GM12875 (cell line): ENCODE measurements at regions not wholly inside any gene's neighbourhood (a gene's known extent, or its start where the extent isn't known, plus 50 kb on each side); places are given as distances from the start of the nearest gene placed in this dataset.

Source experiments
- H3K4me3 ChIP-seq: one replicate; pipeline ENCODE4 v1.5.1; 2011; ENCODE audit warnings: low read depth, low read length, control low read depth
- TF ChIP-seq, protein P1 (sequence below): IDR thresholded peaks from 2 replicates; pipeline ENCODE4 v1.5.1; 2011; ENCODE audit warnings: low read depth, mild to moderate bottlenecking, control low read depth, inconsistent platforms, low read length, moderate library complexity, borderline replicate concordance; ENCODE audit not compliant: insufficient read depth

GRCh38 chr20:24831232-24831631, 117.8 kb upstream of the CST7 start:
- TF ChIP-seq, protein P1, sequence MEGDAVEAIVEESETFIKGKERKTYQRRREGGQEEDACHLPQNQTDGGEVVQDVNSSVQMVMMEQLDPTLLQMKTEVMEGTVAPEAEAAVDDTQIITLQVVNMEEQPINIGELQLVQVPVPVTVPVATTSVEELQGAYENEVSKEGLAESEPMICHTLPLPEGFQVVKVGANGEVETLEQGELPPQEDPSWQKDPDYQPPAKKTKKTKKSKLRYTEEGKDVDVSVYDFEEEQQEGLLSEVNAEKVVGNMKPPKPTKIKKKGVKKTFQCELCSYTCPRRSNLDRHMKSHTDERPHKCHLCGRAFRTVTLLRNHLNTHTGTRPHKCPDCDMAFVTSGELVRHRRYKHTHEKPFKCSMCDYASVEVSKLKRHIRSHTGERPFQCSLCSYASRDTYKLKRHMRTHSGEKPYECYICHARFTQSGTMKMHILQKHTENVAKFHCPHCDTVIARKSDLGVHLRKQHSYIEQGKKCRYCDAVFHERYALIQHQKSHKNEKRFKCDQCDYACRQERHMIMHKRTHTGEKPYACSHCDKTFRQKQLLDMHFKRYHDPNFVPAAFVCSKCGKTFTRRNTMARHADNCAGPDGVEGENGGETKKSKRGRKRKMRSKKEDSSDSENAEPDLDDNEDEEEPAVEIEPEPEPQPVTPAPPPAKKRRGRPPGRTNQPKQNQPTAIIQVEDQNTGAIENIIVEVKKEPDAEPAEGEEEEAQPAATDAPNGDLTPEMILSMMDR = no peak

DNA sequence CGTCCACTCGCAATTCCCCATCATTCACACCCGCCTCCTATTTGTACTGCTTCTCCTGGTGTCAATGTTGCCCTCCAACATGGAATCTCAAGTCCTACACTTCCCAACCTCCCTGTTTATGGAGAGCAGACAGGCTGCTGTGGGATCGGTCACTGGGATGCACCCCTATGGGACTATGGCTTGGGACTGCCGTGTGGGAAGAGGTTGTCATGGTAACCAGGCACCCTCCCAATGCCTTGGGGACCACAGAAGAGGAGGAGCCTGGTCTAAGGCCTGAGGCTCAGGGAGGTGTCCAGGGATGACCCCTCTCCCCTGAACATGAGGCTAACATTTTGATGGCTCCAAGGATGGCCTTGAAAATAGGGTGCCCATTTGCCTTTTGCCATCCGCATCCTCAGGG, 116.6 kb upstream of the CST7 start:
- TF ChIP-seq, protein P1 = no peak
- H3K4me3 ChIP-seq = no peak overlapping the region

More at GRCh38 chr20:24831232-24831631, 117.8 kb upstream of the CST7 start:
- no peak overlapping the region for H3K4me3 ChIP-seq

GRCh38 chr20:24833592-24833991, 115.5 kb upstream of the CST7 start:
- TF ChIP-seq, protein P1 = no peak
- H3K4me3 ChIP-seq = no peak overlapping the region

GRCh38 chr20:24834310-24834709, 114.8 kb upstream of the CST7 start:
- TF ChIP-seq, protein P1 = no peak
- H3K4me3 ChIP-seq = no peak overlapping the region

DNA sequence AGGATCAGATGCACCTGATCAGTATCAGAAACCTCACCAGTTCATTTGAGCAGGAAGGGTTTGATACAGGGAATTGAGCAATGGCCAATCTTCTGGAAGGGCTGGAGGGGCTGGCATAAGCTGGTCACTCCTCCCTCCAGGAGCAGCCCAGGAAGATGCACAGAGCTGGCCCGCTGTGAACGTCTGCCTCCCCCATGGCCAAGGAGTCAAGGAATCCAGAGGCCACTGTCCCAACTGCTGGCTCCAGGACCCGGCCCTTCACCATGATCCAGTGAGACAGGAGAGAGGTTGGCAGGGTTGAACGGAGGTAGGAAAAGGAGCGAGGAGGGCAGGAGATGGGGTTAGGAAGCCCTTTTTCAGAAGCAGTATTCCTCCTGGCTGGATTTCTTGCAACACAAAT, 113.9 kb upstream of the CST7 start:
- H3K4me3 ChIP-seq = no peak overlapping the region
- TF ChIP-seq, protein P1 = no peak

DNA sequence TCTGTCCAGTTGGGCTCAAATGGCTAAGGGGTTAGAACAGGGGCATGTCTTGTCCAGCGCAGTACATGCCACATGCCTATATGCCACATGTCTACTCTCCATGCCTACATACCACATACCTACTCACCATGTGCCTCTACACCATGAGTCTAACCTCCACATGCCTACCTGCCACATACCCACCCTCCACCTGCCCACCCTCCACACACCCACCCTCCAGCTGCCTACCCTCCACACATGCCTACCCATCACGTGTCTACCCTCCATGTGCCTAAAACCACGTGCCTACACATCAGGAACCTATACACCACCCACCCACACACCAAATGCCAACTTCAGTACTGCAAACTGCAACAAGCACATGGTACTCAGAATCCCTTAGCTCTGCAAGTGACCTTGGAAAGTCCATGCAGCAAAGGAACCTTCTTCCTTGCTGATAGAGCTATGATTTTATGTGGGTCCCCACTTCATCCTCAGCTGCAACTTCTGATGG, 113.0 kb upstream of the CST7 start:
- no peak overlapping the region for H3K4me3 ChIP-seq
- TF ChIP-seq, protein P1 = no peak

DNA sequence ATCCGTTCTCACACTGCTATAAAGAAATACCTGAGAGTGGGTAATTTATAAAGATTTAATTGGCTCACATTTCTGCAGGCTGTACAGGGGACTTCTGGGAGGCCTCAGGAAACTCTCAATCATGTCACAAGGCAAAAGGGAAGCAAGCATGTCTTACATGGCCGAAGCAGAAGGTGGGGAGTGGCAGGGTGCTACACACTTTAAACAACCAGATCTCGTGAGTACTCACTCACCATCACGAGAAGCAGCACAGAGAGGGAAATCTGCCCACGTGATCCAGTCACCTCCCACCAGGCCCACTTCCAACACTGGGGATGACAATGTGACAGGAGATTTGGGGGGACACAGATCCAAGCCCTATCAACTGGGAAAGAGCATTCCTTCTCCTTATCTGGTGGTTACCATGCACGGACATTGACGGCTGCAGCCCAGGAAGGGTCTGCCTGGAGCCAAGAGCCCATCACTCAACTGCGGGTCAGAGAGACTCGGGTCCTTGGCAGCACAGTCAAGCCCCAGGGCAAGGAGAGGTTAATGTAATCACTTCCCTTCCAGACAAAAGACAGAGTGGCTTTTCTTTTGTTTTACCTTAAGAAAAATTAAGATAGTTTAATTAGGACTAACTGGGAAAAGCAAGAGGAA, 112.3 kb upstream of the CST7 start:
- TF ChIP-seq, protein P1 = no peak
- no peak overlapping the region for H3K4me3 ChIP-seq
